ENCODE measurements at regions not wholly inside any gene's neighbourhood (a gene's known extent, or its start where the extent isn't known, plus 50 kb on each side); places are given as distances from the start of the nearest gene placed in this dataset.

DNA sequence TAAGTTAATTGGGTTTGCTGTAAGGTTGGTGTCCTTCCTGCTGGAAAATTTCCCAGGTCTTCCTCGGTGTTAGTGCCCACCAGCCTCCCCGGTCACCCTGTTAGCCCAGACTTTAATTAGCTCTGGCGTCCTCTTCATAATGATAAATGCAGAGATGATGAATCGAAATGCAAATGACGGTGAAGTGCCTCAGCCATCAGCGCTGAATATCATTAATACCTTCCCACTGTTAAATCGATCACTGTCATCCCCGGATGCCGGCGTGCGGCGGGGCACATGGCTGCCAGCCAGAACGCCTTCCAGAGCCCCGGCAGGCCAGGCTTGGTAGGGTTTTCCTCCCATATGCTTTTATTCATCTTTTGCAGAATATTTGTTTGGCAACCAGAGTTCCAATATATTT is 204.5 kb downstream of the IRX2 start:
- TF ChIP-seq POLR2AphosphoS5 (IDR thresholded peaks at IDR 0.05) = no peak
- TF ChIP-seq, protein P1, sequence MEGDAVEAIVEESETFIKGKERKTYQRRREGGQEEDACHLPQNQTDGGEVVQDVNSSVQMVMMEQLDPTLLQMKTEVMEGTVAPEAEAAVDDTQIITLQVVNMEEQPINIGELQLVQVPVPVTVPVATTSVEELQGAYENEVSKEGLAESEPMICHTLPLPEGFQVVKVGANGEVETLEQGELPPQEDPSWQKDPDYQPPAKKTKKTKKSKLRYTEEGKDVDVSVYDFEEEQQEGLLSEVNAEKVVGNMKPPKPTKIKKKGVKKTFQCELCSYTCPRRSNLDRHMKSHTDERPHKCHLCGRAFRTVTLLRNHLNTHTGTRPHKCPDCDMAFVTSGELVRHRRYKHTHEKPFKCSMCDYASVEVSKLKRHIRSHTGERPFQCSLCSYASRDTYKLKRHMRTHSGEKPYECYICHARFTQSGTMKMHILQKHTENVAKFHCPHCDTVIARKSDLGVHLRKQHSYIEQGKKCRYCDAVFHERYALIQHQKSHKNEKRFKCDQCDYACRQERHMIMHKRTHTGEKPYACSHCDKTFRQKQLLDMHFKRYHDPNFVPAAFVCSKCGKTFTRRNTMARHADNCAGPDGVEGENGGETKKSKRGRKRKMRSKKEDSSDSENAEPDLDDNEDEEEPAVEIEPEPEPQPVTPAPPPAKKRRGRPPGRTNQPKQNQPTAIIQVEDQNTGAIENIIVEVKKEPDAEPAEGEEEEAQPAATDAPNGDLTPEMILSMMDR (IDR thresholded peaks at IDR 0.05) = no peak
- no peak for TF ChIP-seq POLR2A (IDR thresholded peaks at IDR 0.05)
- intact Hi-C loops (cut with DNase I) = no loop called here
- no peaks in the 10 kb centered on the region for H3K36me3 ChIP-seq

DNA sequence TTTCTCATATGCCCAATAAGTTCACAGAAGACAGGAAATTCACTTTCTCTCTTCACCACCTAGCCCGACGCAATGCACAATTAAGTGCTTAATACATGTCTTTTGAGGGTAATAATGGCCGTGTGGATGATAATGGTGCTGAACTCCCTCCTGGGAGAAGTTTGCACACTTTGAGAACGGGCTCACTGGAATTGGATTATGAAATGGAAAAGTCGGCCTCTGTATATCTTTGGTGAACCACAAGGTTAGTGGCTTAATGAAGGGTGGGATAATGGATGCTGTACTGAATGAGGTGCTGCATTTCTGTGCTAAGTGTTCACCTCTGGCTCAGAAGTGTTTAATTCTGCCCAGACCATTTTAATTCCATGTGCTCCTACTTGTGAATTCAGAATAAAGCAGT is 207.5 kb downstream of the IRX2 start:
- H3K9me3 ChIP-seq = no peaks in the 10 kb centered on the region
- intact Hi-C loops (cut with DNase I) = no loop called here
- H3K4me3 ChIP-seq = no peak overlapping the region
- DNase-seq (ENCODE audit: low spot score) = no peak
- TF ChIP-seq POLR2AphosphoS5 (IDR thresholded peaks at IDR 0.05) (no peak), POLR2A (IDR thresholded peaks at IDR 0.05) (no peak)
- TF ChIP-seq, protein P1 (IDR thresholded peaks at IDR 0.05) = no peak
- no peaks in the 10 kb centered on the region for H3K4me1 ChIP-seq (replicated peaks)
- H3K27ac ChIP-seq = no peak overlapping the region
- no peaks in the 10 kb centered on the region for H3K36me3 ChIP-seq
- WGBS = 95% methylated on average over 5 of the region's 5 CpGs
- H3K27me3 ChIP-seq (replicated peaks; ENCODE audit: insufficient read depth) = no peaks in the 10 kb centered on the region

More for the DNA sequence above, 204.5 kb downstream of the IRX2 start:
- 82% methylated on average over 14 of the region's 14 CpGs for whole genome bisulfite sequencing
- H3K4me3 ChIP-seq = no peak overlapping the region
- no peak overlapping the region for H3K27ac ChIP-seq
- H3K27me3 ChIP-seq (replicated peaks; ENCODE audit: insufficient read depth) = no peaks in the 10 kb centered on the region
- no peaks in the 10 kb centered on the region for H3K9me3 ChIP-seq
- DNase-seq (ENCODE audit: low spot score) = no peak
- no peaks in the 10 kb centered on the region for H3K4me1 ChIP-seq (replicated peaks)

DNA sequence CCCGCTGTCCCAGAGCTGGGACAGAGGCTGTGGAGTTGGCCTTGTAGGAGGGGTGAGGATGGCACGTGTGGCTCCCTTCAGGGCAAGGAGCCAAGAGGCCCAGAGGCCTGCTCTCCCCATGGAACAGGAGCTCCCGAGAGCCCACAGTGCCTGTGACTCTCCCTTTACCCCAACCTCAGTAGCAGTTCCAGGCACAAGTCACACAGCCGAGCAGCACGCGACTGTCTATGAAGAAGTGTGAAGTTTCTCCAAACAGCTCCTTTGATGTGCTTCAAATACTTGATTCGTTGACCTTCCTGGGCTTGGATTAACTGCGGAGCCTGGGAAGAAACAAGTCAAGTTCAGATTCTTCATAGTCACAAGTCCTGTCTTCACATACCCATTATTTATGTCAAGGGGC is 208.7 kb downstream of the IRX2 start:
- WGBS = 91% methylated on average over 8 of the region's 8 CpGs
- Histone ChIP-seq H3K36me3 (no peaks in the 10 kb centered on the region), H3K4me3 (no peak overlapping the region), H3K27me3 (replicated peaks; ENCODE audit: insufficient read depth) (no peaks in the 10 kb centered on the region), H3K4me1 (replicated peaks) (no peaks in the 10 kb centered on the region), H3K27ac (no peak overlapping the region), H3K9me3 (no peaks in the 10 kb centered on the region)
- TF ChIP-seq POLR2AphosphoS5 (IDR thresholded peaks at IDR 0.05) (no peak), POLR2A (IDR thresholded peaks at IDR 0.05) (no peak)
- TF ChIP-seq, protein P1 (IDR thresholded peaks at IDR 0.05) = no peak
- intact Hi-C loops (cut with DNase I) = no loop called here
- no peak for DNase-seq (ENCODE audit: low spot score)

DNA sequence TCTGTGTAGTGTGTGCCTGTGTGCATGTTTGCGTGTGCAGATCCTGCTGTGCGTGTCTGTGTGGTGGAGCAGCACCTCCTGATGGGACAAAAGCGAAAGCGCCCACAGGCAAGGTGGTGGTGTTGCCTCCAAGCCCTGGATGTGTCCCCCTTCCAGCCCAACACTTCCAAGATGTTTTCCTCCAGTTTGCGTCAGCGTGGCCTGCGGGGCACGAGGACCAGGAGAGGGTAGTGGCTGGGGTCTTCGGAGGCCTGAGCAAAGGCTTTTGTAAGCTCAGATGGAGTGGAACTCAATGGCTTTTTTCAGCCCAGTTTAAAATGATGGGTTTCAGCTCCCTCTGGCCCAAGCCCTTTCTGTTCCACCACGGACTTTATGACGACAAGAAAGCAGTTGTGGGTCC is 209.5 kb downstream of the IRX2 start:
- H3K27ac ChIP-seq = no peak overlapping the region
- no peak for DNase-seq (ENCODE audit: low spot score)
- H3K36me3 ChIP-seq = no peaks in the 10 kb centered on the region
- H3K4me1 ChIP-seq (replicated peaks) = no peaks in the 10 kb centered on the region
- H3K9me3 ChIP-seq = no peaks in the 10 kb centered on the region
- intact Hi-C loops (cut with DNase I) = no loop called here
- no peaks in the 10 kb centered on the region for H3K27me3 ChIP-seq (replicated peaks; ENCODE audit: insufficient read depth)
- TF ChIP-seq, protein P1 (IDR thresholded peaks at IDR 0.05) = no peak
- no peak for TF ChIP-seq POLR2AphosphoS5 (IDR thresholded peaks at IDR 0.05)
- no peak for TF ChIP-seq POLR2A (IDR thresholded peaks at IDR 0.05)
- H3K4me3 ChIP-seq = no peak overlapping the region
- WGBS = 94% methylated on average over 11 of the region's 11 CpGs

DNA sequence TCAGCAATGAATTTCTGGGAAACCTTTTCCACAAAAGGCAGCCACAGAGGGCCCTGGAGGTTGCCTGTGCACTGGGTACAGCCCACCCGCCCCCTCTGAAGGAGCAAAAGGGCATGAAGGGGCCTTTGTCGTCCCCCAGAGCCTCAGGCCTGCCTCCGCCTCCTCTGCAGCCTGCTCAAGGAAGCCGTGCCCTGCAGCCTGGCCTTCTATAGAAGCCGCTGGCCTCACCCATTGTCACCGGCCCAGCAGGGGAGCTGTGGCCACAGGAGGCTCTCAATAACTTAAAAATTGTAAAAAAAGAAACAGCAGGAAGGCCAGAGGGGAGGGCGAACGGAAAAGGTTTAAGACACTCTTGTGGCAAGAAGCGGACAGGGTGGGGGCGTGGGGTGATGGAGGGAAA is 213.3 kb downstream of the IRX2 start:
- intact Hi-C loops (cut with DNase I) = no loop called here
- Histone ChIP-seq H3K36me3 (no peaks in the 10 kb centered on the region), H3K4me3 (no peak overlapping the region), H3K9me3 (no peaks in the 10 kb centered on the region), H3K27me3 (replicated peaks; ENCODE audit: insufficient read depth) (no peaks in the 10 kb centered on the region), H3K4me1 (replicated peaks) (no peaks in the 10 kb centered on the region), H3K27ac (no peak overlapping the region)
- no peak for TF ChIP-seq POLR2AphosphoS5 (IDR thresholded peaks at IDR 0.05)
- TF ChIP-seq, protein P1 (IDR thresholded peaks at IDR 0.05) = no peak
- no peak for TF ChIP-seq POLR2A (IDR thresholded peaks at IDR 0.05)
- 69% methylated on average over 10 of the region's 10 CpGs for WGBS
- no peak for DNase-seq (ENCODE audit: low spot score)
